ENCODE measurements at regions not wholly inside any gene's neighbourhood (a gene's known extent, or its start where the extent isn't known, plus 50 kb on each side); places are given as distances from the start of the nearest gene placed in this dataset.

- no peaks in the 10 kb centered on the region for H3K4me1 ChIP-seq
- no peaks in the 10 kb centered on the region for H3K9me3 ChIP-seq
- no peaks in the 10 kb centered on the region for H3K27me3 ChIP-seq
- H3K36me3 ChIP-seq, result no peaks in the 10 kb centered on the region
- no peak overlapping the region for H3K27ac ChIP-seq
- no peak for DNase-seq
- no peak overlapping the region for H3K9ac ChIP-seq (ENCODE audit: low read depth in 2 of 2, low read length in 2 of 2)
- TF ChIP-seq CTCF (IDR thresholded peaks at IDR 0.05), result no peak
- no peak overlapping the region for H3K4me3 ChIP-seq
- intact Hi-C loops (cut with DNase I), result no loop called here
Measured at GRCh38 chr6:148110925-148111324, 231.7 kb upstream of the SASH1 start.

GRCh38 chr6:148112851-148113319, 229.8 kb upstream of the SASH1 start:
- DNase-seq, result no peak
- no peak overlapping the region for H3K27ac ChIP-seq
- no peaks in the 10 kb centered on the region for H3K4me1 ChIP-seq
- intact Hi-C loops (cut with DNase I), result no loop called here
- no peak overlapping the region for H3K9ac ChIP-seq (ENCODE audit: low read depth in 2 of 2, low read length in 2 of 2)
- no peaks in the 10 kb centered on the region for H3K9me3 ChIP-seq
- no peaks in the 10 kb centered on the region for H3K27me3 ChIP-seq
- TF ChIP-seq CTCF (IDR thresholded peaks at IDR 0.05), result no peak
- no peaks in the 10 kb centered on the region for H3K36me3 ChIP-seq
- no peak overlapping the region for H3K4me3 ChIP-seq

GRCh38 chr6:148116001-148116400, 226.6 kb upstream of the SASH1 start:
- Histone ChIP-seq H3K4me1 (no peaks in the 10 kb centered on the region), H3K9me3 (no peaks in the 10 kb centered on the region), H3K9ac (ENCODE audit: low read depth in 2 of 2, low read length in 2 of 2) (no peak overlapping the region), H3K36me3 (no peaks in the 10 kb centered on the region), H3K27ac (no peak overlapping the region), H3K4me3 (no peak overlapping the region), H3K27me3 (no peaks in the 10 kb centered on the region)
- TF ChIP-seq CTCF (IDR thresholded peaks at IDR 0.05), result no peak
- no peak for DNase-seq
- intact Hi-C loops (cut with DNase I), result no loop called here

- Histone ChIP-seq H3K27me3 (no peaks in the 10 kb centered on the region), H3K9me3 (no peaks in the 10 kb centered on the region), H3K4me3 (no peak overlapping the region), H3K36me3 (no peaks in the 10 kb centered on the region), H3K9ac (ENCODE audit: low read depth in 2 of 2, low read length in 2 of 2) (no peak overlapping the region), H3K27ac (no peak overlapping the region), H3K4me1 (no peaks in the 10 kb centered on the region)
- intact Hi-C loops (cut with DNase I), result no loop called here
- no peak for DNase-seq
- no peak for TF ChIP-seq CTCF (IDR thresholded peaks at IDR 0.05)
Measured at GRCh38 chr6:148118244-148118643, 224.4 kb upstream of the SASH1 start.

- intact Hi-C loops (cut with DNase I), result no loop called here
- Histone ChIP-seq H3K27me3 (no peaks in the 10 kb centered on the region), H3K4me3 (no peak overlapping the region), H3K4me1 (no peaks in the 10 kb centered on the region), H3K9me3 (no peaks in the 10 kb centered on the region), H3K36me3 (no peaks in the 10 kb centered on the region), H3K9ac (ENCODE audit: low read depth in 2 of 2, low read length in 2 of 2) (no peak overlapping the region), H3K27ac (no peak overlapping the region)
- DNase-seq, result no peak
- no peak for TF ChIP-seq CTCF (IDR thresholded peaks at IDR 0.05)
Measured at GRCh38 chr6:148128014-148128730, 214.5 kb upstream of the SASH1 start.

Data from colonic mucosa (tissue), 4 donors.